NT2/D1 (cell line): ENCODE measurements at regions not wholly inside any gene's neighbourhood (a gene's known extent, or its start where the extent isn't known, plus 50 kb on each side); places are given as distances from the start of the nearest gene placed in this dataset.

Source experiments
- SUZ12 ChIP-seq: IDR thresholded peaks from 2 replicates; pipeline ENCODE4 v1.6.1; 2011; ENCODE audit not compliant: insufficient read length, insufficient read depth; ENCODE audit errors: extremely low read depth
- YY1 ChIP-seq: IDR thresholded peaks from 2 replicates; pipeline ENCODE4 v1.6.1; 2011; ENCODE audit not compliant: insufficient read length, insufficient read depth
- ZNF274 ChIP-seq: IDR thresholded peaks from 2 replicates; pipeline ENCODE4 v1.6.1; 2011; ENCODE audit warnings: mild to moderate bottlenecking, low read depth, low read length

DNA sequence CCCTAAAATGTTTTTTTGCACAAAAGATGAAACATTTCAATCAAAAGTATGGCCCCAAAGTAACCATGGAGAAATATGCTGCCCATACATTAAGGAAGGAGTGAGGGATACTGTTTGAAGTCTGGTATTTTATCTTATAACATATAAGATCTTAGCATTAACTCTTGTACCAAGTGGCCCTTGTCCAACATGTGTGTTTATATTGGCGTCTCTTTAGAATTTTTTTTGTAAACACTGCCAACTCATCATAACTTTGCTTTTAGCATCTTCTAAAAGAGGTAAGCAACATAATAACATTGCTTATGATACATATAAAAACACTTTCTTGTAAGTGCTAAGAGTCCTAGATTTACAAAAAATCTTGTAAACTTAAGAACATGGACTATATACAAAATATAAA is 419.7 kb downstream of the ADAMTS20 start:
- TF ChIP-seq ZNF274 (no peak), YY1 (no peak), SUZ12 (no peak)
